GM23338 (cell line): ENCODE measurements at regions not wholly inside any gene's neighbourhood (a gene's known extent, or its start where the extent isn't known, plus 50 kb on each side); places are given as distances from the start of the nearest gene placed in this dataset.
"Not testable (repeated sequence)": the region's sequence is repeated elsewhere in the genome, so short reads cannot be mapped to it uniquely, and the experiment has no call there.

Experiments used
- ATAC-seq: fragments of 200-7000 bp; cut with Tn5 transposase; 3 replicates; pipeline ENCODE4 v1.9.1; 2020
- DNase-seq: peaks from one replicate; pipeline ENCODE4 v3.0.0-alpha.2; 2015; ENCODE audit warnings: low spot score
- H2AFZ ChIP-seq: fragments of 200-600 bp; sonication (generic); 2 replicates; pipeline ENCODE4 v1.8.0; 2016; ENCODE audit warnings: antibody characterized with exemption, mild to moderate bottlenecking, moderate library complexity
- H3F3A ChIP-seq: fragments of 200-600 bp; sonication (generic); replicated peaks from 2 replicates; pipeline ENCODE4 v1.8.0; 2017; ENCODE audit warnings: antibody characterized with exemption, mixed run types, low read depth
- H3K27ac ChIP-seq: fragments of 200-600 bp; sonication (generic); 2 replicates; pipeline ENCODE4 v1.6.1; 2016; ENCODE audit warnings: low read depth
- H3K27me3 ChIP-seq: fragments of 200-600 bp; sonication (generic); 2 replicates; pipeline ENCODE4 v1.8.0; 2016; ENCODE audit warnings: mild to moderate bottlenecking, mixed run types, moderate library complexity; ENCODE audit not compliant: insufficient read depth
- H3K36me3 ChIP-seq: fragments of 200-600 bp; sonication (generic); 2 replicates; pipeline ENCODE4 v1.8.0; 2016; ENCODE audit warnings: mild to moderate bottlenecking; ENCODE audit not compliant: insufficient read depth
- H3K4me1 ChIP-seq: fragments of 200-600 bp; sonication (generic); 2 replicates; pipeline ENCODE4 v1.8.0; 2016; ENCODE audit warnings: mild to moderate bottlenecking, moderate library complexity; ENCODE audit not compliant: insufficient read depth
- H3K4me2 ChIP-seq: fragments of 200-600 bp; sonication (generic); 2 replicates; pipeline ENCODE4 v1.7.1; 2017; ENCODE audit warnings: mixed run types
- H3K4me3 ChIP-seq: fragments of 200-600 bp; sonication (generic); 2 replicates; pipeline ENCODE4 v1.6.1; 2016; ENCODE audit warnings: mixed run types
- H3K79me2 ChIP-seq: fragments of 200-600 bp; sonication (generic); replicated peaks from 2 replicates; pipeline ENCODE4 v1.8.0; 2017; ENCODE audit warnings: mild to moderate bottlenecking; ENCODE audit not compliant: insufficient read depth
- H3K9me2 ChIP-seq: fragments of 200-600 bp; sonication (generic); 2 replicates; pipeline ENCODE4 v1.8.0; 2017; ENCODE audit not compliant: insufficient read depth
- H4K20me1 ChIP-seq: fragments of 200-600 bp; sonication (generic); replicated peaks from 2 replicates; pipeline ENCODE4 v1.8.0; 2017; ENCODE audit warnings: mild to moderate bottlenecking; ENCODE audit not compliant: insufficient read depth
- H3K27ac Mint-ChIP-seq: 2 replicates; pipeline ENCODE4 v1.8.0; 2020; ENCODE audit warnings: inconsistent platforms, mild to moderate bottlenecking, moderate library complexity, mixed read lengths
- H3K27me3 Mint-ChIP-seq: 3 replicates; pipeline ENCODE4 v1.8.0; 2022; ENCODE audit warnings: low read depth, mild to moderate bottlenecking, moderate library complexity, mixed read lengths, inconsistent platforms; ENCODE audit not compliant: insufficient read depth, poor library complexity
- H3K36me3 Mint-ChIP-seq: 3 replicates; pipeline ENCODE4 v1.8.0; 2021; ENCODE audit warnings: low read depth, mild to moderate bottlenecking, inconsistent platforms, moderate library complexity, mixed read lengths
- H3K4me1 Mint-ChIP-seq: 3 replicates; pipeline ENCODE4 v1.8.0; 2020; ENCODE audit warnings: mild to moderate bottlenecking, inconsistent platforms, mixed read lengths
- H3K4me3 Mint-ChIP-seq: 3 replicates; pipeline ENCODE4 v1.8.0; 2021; ENCODE audit warnings: moderate library complexity, mild to moderate bottlenecking, inconsistent platforms, mixed read lengths
- H3K9me3 Mint-ChIP-seq: 3 replicates; pipeline ENCODE4 v1.8.0; 2020; ENCODE audit warnings: moderate library complexity, mild to moderate bottlenecking, inconsistent platforms, mixed read lengths
- CREB1 ChIP-seq: fragments of 250-450 bp; sonication (Bioruptor Pico); IDR thresholded peaks from 2 replicates; pipeline ENCODE4 v1.5.0; 2020; ENCODE audit warnings: low read depth, mild to moderate bottlenecking, moderate library complexity
- ETS1 ChIP-seq: IDR thresholded peaks from 2 replicates; pipeline ENCODE4 v1.6.1; 2016; ENCODE audit warnings: antibody characterized with exemption
- EZH2 ChIP-seq: fragments of 200-600 bp; sonication (generic); IDR thresholded peaks from one replicate; pipeline ENCODE4 v1.8.0; 2017; ENCODE audit warnings: antibody characterized with exemption, mild to moderate bottlenecking, low read depth; ENCODE audit not compliant: unreplicated experiment
- EZH2phosphoT487 ChIP-seq: fragments of 200-600 bp; sonication (generic); IDR thresholded peaks from one replicate; pipeline ENCODE4 v1.8.1; 2018; ENCODE audit warnings: antibody characterized with exemption; ENCODE audit not compliant: unreplicated experiment
- JUNB ChIP-seq: IDR thresholded peaks from one replicate; pipeline ENCODE4 v1.6.1; 2016; ENCODE audit warnings: antibody characterized with exemption; ENCODE audit not compliant: unreplicated experiment
- NANOG ChIP-seq: IDR thresholded peaks from 2 replicates; pipeline ENCODE4 v1.6.1; 2016; ENCODE audit warnings: antibody characterized with exemption, borderline replicate concordance
- REST ChIP-seq: IDR thresholded peaks from one replicate; pipeline ENCODE4 v1.6.1; 2018; ENCODE audit warnings: antibody characterized with exemption; ENCODE audit not compliant: unreplicated experiment
- STAT1 ChIP-seq: IDR thresholded peaks from one replicate; pipeline ENCODE4 v1.6.1; 2016; ENCODE audit warnings: antibody characterized with exemption; ENCODE audit not compliant: unreplicated experiment
- ZNF114 ChIP-seq: fragments of 250-450 bp; sonication (Bioruptor Pico); IDR thresholded peaks from 2 replicates; pipeline ENCODE4 v1.5.0; 2020; ENCODE audit warnings: mild to moderate bottlenecking, moderate library complexity
- ZNF331 ChIP-seq: fragments of 250-450 bp; sonication (Bioruptor Pico); IDR thresholded peaks from 2 replicates; pipeline ENCODE4 v1.5.0; 2020; ENCODE audit warnings: low read depth, mild to moderate bottlenecking, moderate library complexity
- ZNF462 ChIP-seq: fragments of 250-450 bp; sonication (Bioruptor Pico); IDR thresholded peaks from 2 replicates; pipeline ENCODE4 v1.5.0; 2020; ENCODE audit warnings: mild to moderate bottlenecking, moderate library complexity

- TF ChIP-seq ZNF462 (no peak), ETS1 (no peak)
Observed at GRCh38 chr7:79512261-79512660, 58.8 kb upstream of the MAGI2 start (continued).

- H3K4me1 Mint-ChIP-seq = peaks cover 20% of the 10 kb centered on the region
- not testable (repeated sequence) for H3K4me3 Mint-ChIP-seq, H3K79me2 ChIP-seq, H4K20me1 ChIP-seq, H3K27me3 Mint-ChIP-seq, H3K4me2 ChIP-seq, H3K36me3 ChIP-seq, H2AFZ ChIP-seq, H3K27me3 ChIP-seq, H3K9me3 Mint-ChIP-seq, H3K4me3 ChIP-seq, H3K36me3 Mint-ChIP-seq, H3K27ac Mint-ChIP-seq, ATAC-seq, H3F3A ChIP-seq, H3K27ac ChIP-seq, DNase-seq, H3K9me2 ChIP-seq
- peaks cover 14% of the 10 kb centered on the region for H3K4me1 ChIP-seq
Observed at GRCh38 chr7:79511056-79511455, 57.6 kb upstream of the MAGI2 start.

- H3K79me2 ChIP-seq = no peaks in the 10 kb centered on the region
- no peaks in the 10 kb centered on the region for H3K27me3 Mint-ChIP-seq
- peak; percentile 19 for DNase-seq
- no peaks in the 10 kb centered on the region for H3K9me3 Mint-ChIP-seq
- no peak overlapping the region for H3K4me3 ChIP-seq
- ATAC-seq = peak; percentile 39; the same call in 2 of the 3 replicates
- H2AFZ ChIP-seq = no peak overlapping the region
- H3K36me3 ChIP-seq = no peaks in the 10 kb centered on the region
- H4K20me1 ChIP-seq = no peaks in the 10 kb centered on the region
- peaks cover 4% of the 10 kb centered on the region; the same call in 1 of the 2 replicates for H3K4me1 ChIP-seq
- H3K27me3 ChIP-seq = no peaks in the 10 kb centered on the region
- no peaks in the 10 kb centered on the region for H3F3A ChIP-seq
- H3K27ac ChIP-seq = no peak overlapping the region
- no peak overlapping the region for H3K27ac Mint-ChIP-seq
- no peaks in the 10 kb centered on the region for H3K9me2 ChIP-seq
- no peaks in the 10 kb centered on the region; the same call in 2 of the 3 replicates for H3K36me3 Mint-ChIP-seq
- H3K4me3 Mint-ChIP-seq = no peak overlapping the region
- peaks cover 18% of the 10 kb centered on the region for H3K4me1 Mint-ChIP-seq
- no peak overlapping the region for H3K4me2 ChIP-seq
- no peak for TF ChIP-seq EZH2
- no peak for TF ChIP-seq CREB1 (CRISPR knock-in tag)
- no peak for TF ChIP-seq STAT1
- TF ChIP-seq JUNB = no peak
- no peak for TF ChIP-seq ZNF331
- no peak for TF ChIP-seq NANOG
- no peak for TF ChIP-seq EZH2phosphoT487
- TF ChIP-seq REST = no peak
- no peak for TF ChIP-seq ZNF114
Observed at GRCh38 chr7:79507131-79507530, 53.7 kb upstream of the MAGI2 start.
